HG03159 (cell line): ENCODE measurements at regions not wholly inside any gene's neighbourhood (a gene's known extent, or its start where the extent isn't known, plus 50 kb on each side); places are given as distances from the start of the nearest gene placed in this dataset.

Experiments used
- ATAC-seq: cut with Tn5 transposase; IDR thresholded peaks from one replicate; pipeline ENCODE4 v1.9.1; 2021; ENCODE audit warnings: mild to moderate bottlenecking, moderate library complexity; ENCODE audit not compliant: unreplicated experiment

GRCh38 chr2:220309215-220309614 is 681.8 kb downstream of the SLC4A3 start:
- no peak for ATAC-seq

- ATAC-seq, result no peak
Measured at GRCh38 chr2:220310451-220310861, 683.0 kb downstream of the SLC4A3 start.

- no peak for ATAC-seq
Measured at GRCh38 chr2:220315098-220315823, 687.8 kb downstream of the SLC4A3 start.

GRCh38 chr2:220318037-220318436 is 690.6 kb downstream of the SLC4A3 start:
- ATAC-seq, result no peak

- ATAC-seq, result no peak
Measured at GRCh38 chr2:220318508-220318907, 691.1 kb downstream of the SLC4A3 start.

GRCh38 chr2:220320326-220320725 is 692.9 kb downstream of the SLC4A3 start:
- ATAC-seq, result no peak

GRCh38 chr2:220332886-220333285 is 705.5 kb downstream of the SLC4A3 start:
- ATAC-seq, result no peak

- ATAC-seq, result no peak
Measured at GRCh38 chr2:220334210-220334609, 706.8 kb downstream of the SLC4A3 start.

GRCh38 chr2:220334871-220335590 is 707.6 kb downstream of the SLC4A3 start:
- no peak for ATAC-seq

GRCh38 chr2:220335591-220335915 is 708.1 kb downstream of the SLC4A3 start:
- ATAC-seq, result no peak

GRCh38 chr2:220336771-220337170 is 709.3 kb downstream of the SLC4A3 start:
- ATAC-seq, result no peak

GRCh38 chr2:220337611-220338440 is 710.4 kb downstream of the SLC4A3 start:
- no peak for ATAC-seq

GRCh38 chr2:220341014-220341413 is 713.6 kb downstream of the SLC4A3 start:
- no peak for ATAC-seq

GRCh38 chr2:220346919-220347318 is 719.5 kb downstream of the SLC4A3 start:
- no peak for ATAC-seq

- no peak for ATAC-seq
Measured at GRCh38 chr2:220347626-220348025, 720.2 kb downstream of the SLC4A3 start.

- no peak for ATAC-seq
Measured at GRCh38 chr2:220348206-220348605, 720.8 kb downstream of the SLC4A3 start.

GRCh38 chr2:220353897-220354296 is 726.5 kb downstream of the SLC4A3 start:
- no peak for ATAC-seq

- no peak for ATAC-seq
Measured at GRCh38 chr2:220356076-220356475, 728.6 kb downstream of the SLC4A3 start.

- ATAC-seq, result no peak
Measured at GRCh38 chr2:220365023-220365422, 737.6 kb downstream of the SLC4A3 start.

- no peak for ATAC-seq
Measured at GRCh38 chr2:220366765-220367164, 739.3 kb downstream of the SLC4A3 start.

- ATAC-seq, result no peak
Measured at GRCh38 chr2:220370764-220371163, 743.3 kb downstream of the SLC4A3 start.

GRCh38 chr2:220371211-220371610 is 743.8 kb downstream of the SLC4A3 start:
- ATAC-seq, result no peak
